ENCODE measurements at regions not wholly inside any gene's neighbourhood (a gene's known extent, or its start where the extent isn't known, plus 50 kb on each side); places are given as distances from the start of the nearest gene placed in this dataset.
"Not testable (repeated sequence)": the region's sequence is repeated elsewhere in the genome, so short reads cannot be mapped to it uniquely, and the experiment has no call there.

DNA sequence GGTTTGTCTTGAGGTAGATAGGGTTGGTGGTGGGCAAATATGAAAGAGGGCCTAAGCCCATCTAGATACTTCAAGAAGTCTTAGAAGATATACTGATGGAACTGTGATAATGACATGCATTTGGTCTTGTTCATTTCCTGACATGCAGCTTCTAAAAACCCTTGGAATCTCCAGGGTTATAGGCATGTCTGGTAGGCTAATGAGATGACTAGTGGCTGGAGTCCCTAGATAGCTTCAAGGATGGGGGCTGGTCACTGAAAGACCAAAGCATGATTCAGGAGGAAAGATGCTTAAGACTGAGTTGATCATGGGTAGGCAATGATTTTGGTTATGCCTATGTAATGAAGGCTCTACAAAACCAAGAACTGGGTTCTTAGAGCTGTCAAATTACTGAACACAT is 217.9 kb upstream of the MOCS1 start:
- no peak for DNase-seq (ENCODE audit: low read depth)

DNA sequence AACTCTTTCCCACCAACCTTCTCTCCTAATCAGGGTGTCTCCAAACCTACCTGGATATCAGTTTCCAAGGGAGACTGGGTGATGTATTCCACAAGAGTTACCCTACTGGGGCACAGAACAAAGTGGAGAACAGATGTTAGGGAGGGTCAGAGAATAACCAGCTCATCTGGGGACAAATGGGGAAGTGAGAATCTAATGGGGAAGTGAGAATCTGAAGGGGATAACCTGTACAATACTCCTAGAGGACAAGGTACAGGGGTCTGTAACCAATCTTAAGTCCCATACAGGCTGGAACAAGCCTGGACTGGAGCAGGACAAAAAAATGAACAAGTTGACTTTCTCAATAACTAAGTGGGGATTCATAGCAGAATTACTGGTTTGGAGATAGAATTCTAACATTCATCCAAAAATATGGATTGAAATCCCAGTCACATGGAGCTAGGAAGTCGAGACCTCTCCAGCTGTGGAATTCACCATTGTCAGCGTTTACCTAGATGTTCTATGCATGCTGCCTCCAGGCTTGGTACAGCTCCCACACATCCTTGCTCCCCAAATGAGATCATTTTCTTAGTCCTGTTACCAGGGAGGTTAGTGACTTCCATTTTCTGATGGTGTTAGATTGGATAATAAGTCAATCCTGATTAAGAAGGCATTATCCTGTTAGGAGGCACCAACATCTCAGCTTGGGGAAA is 214.8 kb upstream of the MOCS1 start:
- no peak for DNase-seq (ENCODE audit: low read depth)

DNA sequence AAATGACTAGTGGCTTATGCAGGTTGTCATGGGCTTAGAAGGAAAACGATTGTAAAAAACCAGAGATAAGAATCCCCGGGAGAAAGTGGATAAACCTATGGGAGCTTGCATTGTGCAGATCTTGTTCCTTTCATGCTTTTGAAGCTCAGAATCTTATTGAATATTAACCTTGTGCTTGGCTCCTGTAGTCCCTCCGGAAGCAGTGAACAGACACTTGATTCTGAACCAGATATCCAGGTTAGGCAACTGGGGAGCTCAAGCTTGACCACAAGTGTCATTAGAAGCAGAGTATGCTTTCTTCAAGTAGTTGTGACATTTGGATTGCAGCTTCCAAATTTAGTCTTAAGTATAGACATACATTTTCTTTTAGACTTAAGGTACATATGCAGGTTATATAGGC is 212.6 kb upstream of the MOCS1 start:
- no peak for DNase-seq (ENCODE audit: low read depth)

DNA sequence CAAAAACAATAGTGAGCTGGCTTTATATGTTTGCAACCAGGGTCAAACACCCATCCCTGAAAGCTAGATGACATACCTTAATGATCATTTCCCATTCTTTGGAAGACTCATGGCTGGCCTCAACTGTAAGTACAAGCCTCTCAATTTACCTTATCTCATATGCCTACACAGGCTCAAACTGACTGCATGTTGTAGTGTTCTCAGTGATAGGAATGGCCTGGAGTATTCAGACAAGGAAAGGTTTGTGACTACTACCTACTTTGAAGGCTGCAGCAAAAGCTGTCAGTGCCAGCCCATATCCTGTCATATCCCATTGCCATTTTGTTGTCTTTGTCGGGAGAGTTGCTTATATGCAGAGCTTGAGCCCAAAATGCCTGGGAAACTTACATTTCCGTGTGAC is 205.2 kb upstream of the MOCS1 start:
- DNase-seq (ENCODE audit: low read depth) = no peak

DNA sequence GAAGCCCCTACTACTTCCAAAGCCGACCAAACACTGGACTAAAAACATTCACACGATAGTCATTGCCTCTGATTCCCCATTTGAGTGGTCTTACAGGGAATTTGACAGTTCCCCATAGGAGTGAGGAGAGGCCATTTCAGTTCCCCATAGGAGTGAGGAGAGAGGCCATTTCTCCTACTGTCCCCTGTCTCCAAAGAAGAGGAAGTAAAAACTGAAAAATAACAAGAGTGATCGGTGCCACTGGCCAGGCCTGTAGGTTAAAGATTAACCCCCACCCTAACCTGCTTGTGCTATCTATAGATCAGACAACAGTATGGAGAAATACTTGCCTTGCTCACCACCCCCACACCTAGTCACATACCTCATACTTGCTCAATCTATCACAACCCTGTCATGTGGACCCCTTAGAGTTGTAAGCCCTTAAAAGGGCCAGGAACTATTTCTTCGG is 204.0 kb upstream of the MOCS1 start:
- no peak for DNase-seq (ENCODE audit: low read depth)

DNA sequence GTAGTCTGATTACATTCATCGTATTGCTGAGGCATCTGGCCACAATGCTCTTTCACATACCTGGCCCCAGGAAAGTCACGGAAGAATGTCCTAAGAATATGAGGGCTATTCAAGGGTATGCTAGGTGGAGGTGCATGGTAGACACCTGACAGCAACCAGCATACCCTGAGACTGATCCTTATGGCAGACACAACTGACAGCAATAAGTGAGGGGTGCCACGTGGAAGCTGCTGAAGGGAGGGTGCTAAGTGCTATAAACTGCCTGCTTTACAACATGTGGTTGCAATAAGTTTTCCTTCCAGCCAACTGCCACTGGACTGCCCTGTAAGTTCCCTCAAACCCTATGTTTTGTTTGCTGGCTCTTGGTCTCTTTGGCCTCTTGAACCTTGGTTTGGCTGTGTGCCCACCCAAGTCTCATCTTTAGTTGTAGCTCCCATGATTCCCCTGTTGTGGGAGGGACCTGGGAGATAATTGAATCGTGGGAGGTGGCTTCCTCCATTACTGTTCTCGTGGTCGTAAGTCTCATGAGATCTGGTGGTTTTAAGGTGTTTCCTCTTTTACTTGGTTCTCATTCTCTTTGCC is 201.3 kb upstream of the MOCS1 start:
- DNase-seq (ENCODE audit: low read depth) = no peak

DNA sequence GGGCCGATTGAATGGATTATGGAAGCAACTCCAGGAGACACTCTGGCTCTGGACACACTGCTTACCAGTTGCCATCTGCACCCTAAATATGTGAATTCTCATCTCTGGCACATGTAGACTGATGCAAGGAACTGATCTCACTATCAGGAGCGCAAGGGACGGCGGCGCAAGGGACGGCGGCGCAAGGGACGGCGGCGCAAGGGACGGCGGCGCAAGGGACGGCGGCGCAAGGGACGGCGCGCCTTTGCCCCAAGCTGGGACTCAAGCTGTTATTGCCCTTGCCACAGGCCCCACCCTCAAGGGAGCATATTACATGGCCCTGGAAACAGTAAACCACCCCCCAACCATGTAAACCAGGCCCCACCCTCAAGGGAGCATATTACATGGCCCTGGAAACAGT is 199.7 kb upstream of the MOCS1 start:
- DNase-seq (ENCODE audit: low read depth) = not testable (repeated sequence)

DNA sequence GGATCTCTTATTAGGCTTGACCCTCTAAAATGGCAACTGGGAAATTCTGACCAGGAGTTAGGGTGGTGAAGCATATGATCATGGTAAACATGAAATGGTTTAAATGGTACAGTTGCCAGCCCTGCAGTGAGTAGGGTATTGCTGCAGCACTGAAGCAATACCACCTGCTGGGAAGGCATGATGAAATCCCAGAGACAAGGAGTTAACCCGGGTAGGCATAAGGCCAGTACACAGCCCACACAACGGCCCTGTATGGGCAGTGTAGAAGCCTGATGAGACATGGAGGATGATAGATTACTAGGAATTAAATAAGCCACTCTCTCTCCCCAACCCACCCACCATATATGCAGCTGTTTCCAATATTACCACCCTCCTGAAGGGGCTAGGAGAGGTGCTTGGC is 197.4 kb upstream of the MOCS1 start:
- no peak for DNase-seq (ENCODE audit: low read depth)

DNA sequence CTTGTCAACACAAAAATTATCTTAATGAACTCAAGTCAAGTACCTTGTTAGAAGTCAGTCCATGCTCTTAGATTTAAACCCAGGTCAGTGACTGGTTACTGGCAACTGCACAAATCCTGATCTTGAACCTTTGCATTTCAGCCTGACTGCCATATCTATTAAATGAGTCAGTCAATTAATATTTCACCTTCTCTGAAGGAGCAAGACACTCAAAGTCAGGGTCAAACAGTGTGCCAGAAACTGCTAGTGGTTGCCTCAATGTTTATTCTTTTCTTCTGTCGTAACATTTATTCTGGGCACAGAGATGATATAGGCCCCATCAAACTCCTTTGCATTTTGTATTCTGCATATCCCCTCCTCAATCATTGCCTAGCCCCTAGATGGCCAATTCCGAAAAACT is 193.9 kb upstream of the MOCS1 start:
- DNase-seq (ENCODE audit: low read depth) = no peak

DNA sequence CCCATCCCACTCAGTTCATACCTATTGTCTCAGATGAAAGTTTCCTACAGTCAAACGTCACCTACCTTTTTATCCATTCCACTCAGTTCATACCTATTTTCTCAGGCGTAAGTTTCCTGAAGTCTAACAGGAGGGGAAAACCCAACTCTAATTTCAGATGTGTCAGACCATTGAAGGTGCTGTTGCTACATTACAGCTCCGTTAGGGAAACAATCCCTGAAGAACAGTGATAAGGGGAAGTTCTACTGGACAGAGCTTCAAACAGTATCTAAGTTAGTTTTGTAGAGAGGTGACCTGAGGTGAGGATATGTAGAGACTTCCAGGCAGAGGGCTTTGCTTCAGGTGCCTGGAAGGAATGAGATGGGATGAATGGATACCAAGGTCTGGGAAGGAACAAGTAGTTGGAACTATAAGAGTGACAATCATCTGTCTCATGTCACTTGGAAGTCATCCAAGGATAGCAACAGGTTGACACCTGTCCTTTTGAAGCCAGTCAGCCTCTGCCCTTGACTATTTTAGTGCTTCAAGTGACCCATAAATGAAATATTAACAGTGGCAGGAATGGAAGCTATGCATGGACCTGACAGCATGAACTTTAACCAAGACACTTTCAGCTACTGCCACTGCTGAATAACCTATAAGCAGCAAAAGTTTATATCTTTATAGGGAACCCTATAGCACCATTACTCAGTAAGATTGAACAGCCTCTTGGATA is 191.6 kb upstream of the MOCS1 start:
- no peak for DNase-seq (ENCODE audit: low read depth)

DNA sequence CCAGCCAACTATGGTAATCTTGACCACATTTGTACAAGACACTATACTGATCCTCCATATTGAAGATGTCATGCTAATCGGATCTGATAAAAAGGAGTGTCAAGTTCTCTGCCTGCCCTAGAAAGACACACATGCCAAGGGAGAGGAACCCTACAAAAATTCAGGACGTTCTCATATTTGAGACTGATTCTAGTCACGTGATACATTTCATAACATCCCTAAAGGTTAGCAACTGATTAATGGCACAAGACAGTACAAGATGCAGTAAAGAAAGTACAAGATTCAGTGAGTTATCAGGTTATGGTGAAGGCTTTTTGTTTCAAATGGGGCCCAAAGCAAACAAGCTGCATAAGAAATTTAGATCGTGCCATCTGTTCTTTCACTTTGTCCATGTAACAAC is 190.7 kb upstream of the MOCS1 start:
- no peak for DNase-seq (ENCODE audit: low read depth)

DNA sequence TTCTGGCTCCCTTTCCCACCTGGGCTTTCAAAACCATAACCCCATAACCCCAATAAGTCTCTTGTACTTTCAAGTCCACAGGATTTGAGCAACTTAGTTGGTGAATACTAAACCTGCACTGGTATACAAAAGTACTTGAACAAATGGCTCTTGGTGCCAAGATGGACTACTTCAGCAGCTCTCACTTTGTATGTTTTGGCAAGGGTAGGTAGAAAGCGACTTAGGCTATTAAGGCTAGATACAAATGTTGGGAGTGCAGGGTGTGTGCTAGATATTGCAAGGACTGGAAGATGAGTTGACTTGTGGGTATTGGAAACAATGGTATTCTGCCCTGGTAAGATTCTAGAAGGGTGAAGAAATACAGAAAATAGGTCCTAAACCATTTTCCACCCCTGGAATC is 182.6 kb upstream of the MOCS1 start:
- DNase-seq (ENCODE audit: low read depth) = no peak

DNA sequence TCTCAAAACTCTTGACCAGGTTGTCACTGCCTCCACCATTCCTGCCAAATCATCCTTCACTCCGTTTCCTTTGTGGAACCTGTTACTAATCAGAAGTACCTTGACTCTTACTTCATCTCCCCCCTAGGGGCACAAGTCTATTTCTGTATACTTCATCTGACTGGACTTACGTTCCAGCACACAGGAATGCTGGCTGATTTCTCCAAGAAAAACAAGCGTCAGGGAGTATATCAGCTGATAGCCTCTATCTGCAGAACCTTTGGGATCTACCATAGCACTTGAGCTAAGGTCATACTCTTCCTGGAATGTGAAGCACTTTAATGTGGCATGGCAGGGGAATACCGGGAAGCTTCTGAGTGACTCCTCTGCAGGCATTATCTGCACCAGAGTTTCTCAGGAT is 178.1 kb upstream of the MOCS1 start:
- no peak for DNase-seq (ENCODE audit: low read depth)

DNA sequence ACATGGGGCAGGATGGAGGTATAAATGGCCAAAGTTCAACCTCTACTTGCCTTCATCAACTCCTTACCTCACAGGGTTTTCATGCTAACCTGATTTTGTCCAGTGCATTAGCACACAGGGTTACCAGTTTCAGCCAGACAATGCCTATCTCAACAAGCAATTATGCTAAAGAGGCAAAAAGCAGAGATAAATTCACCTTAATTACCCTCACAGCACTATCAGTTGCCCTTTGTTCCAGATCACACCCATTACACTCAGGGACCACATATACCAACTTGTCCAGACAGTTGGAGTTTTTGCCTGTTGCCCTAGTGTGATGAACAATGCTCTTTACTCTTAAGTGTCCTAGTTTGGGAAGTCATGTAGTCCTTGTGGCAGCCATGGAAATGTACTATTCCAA is 174.5 kb upstream of the MOCS1 start:
- no peak for DNase-seq (ENCODE audit: low read depth)

DNA sequence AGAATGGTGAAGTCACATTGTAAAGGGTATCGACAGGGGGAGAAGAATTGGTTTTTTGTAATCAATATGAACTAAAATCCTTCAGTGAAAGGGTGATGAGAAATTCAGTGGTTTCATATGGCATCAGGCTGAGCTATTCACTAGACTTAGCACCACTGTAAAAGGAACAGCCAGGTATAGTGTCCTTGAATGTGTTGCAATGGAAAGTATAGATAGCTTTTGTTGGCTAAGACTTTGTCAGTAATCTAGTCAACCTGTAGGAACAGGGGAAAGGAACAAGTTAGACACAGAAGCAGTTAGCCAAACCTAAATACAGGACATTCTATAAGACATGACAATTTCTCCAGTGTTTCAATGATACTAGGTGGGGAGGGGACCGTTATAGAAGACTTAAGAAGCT is 172.6 kb upstream of the MOCS1 start:
- no peak for DNase-seq (ENCODE audit: low read depth)

DNA sequence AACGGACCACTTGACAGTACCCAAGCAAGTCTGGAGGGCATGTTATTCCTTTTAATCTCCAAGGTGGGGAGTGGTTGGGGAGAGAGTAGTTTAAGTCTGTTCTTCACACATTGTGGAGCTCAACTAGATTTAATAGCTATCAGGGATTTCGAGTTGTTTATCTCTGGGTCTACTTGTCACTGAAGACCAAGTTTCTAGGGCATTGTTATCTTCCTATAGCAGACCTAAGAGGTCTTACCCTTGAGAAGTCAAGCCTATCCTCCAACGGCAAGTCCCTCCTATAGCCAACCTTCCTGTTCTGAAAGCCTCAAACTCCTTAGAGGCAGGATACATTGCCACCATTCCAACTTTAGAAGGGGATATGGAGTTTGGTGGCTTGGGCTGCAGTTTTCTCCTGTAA is 164.5 kb upstream of the MOCS1 start:
- DNase-seq (ENCODE audit: low read depth) = no peak

DNA sequence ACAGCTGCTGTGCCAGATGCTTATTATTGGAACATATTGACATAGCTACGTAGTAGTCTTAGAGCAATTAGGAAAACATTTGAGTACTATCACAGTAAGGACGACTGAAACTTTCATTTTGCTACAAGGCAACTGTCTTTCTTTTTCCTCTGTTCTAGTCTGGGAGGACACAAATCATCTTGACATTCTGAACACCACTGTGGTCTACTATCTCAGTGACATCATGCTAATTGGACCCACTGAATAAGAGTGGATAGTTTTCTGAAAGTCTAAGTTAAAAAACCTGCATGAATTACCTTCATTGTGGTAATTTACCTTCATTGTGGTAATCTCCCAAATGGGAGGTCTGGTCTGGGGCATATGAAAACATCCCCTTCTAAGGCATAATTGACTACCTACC is 163.3 kb upstream of the MOCS1 start:
- DNase-seq (ENCODE audit: low read depth) = no peak

DNA sequence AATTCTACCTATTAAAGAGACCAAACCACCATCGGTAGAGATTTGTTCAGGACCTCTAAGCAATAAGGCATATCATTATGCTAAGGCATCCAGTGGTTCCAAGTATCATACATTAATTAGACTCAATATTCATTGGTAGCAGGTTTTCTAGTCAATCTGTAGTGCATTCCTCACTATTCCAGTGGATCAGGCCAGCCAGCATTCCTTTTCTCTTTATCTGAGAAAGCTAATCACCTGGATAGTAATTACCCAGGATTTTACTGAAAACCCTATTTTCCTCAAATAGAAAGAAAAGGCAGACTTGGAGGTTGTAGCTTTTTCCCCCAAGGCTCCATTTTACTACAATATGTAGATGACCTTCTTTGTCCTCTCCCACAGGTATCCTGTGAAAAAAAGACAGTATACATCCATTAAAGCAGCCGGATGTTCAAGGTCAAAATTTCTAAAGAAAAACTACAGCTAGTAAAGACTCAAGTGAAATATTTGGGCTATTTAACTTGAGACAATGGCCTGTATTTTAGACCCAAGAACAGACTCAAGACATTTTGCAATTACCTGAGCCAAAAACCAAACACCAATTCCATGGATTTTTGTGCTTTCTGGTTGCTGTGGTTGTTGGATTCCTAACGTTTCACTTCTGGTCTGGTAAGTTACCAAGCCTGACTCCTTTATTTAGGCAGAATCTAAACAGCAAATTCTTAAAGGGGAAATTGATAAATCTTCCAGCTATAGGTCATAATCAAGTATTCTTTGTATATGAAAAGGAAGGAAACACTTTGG is 149.1 kb upstream of the MOCS1 start:
- no peak for DNase-seq (ENCODE audit: low read depth)

DNA sequence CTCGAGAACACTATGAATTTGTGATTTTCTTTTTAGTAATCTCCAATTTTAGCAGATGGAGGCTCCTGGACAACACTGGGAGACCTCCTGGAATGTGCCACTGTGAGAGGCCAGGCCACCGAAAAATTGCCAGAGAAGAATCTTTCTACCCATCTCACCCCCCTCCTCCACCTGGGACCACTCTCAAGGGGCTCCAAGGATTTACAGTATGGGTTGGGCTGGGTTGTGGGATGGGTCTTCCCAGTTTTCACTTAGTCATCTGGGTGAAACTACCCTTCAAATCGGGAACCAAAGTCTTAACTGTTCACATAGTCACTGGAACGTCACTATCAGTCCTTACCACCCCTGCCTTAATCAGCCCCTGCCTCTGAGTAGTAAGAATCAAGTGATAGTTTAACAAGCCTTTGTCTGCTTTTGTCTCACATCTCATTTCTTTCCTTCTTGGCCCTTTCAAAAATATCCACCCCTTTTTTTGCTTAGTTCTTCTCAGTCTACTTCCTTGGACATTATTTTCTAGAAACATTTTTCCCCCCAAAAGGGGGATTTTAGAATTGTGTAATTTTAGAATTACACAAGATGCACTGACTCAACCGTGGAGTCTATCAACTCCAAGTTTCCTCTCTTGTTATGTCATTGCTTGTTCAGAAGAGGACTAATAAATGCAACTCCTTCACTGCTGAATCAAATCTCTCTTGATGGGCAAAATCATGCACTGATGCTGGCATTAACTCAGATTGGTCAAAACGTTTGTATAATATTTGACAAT is 148.2 kb upstream of the MOCS1 start:
- DNase-seq (ENCODE audit: low read depth) = no peak

DNA sequence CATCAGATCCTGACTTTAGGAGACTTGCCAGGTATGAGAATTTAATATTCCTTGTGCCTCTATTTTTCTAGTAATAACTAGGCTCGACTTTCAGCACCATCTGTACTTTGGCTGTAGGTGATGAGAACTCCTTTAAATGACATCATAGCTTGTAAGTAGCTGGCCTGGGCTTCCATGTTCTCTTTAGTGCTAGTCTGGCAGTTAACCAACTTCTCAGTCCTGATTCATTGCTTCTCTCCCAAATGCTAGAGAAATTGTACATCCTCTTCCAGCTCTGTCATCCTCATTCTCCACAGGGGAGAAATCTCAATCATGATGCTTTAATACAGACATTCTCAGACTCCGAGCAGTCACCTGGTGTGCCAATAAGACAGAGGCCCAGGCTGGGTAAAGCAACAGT is 143.5 kb upstream of the MOCS1 start:
- DNase-seq (ENCODE audit: low read depth) = no peak

DNA sequence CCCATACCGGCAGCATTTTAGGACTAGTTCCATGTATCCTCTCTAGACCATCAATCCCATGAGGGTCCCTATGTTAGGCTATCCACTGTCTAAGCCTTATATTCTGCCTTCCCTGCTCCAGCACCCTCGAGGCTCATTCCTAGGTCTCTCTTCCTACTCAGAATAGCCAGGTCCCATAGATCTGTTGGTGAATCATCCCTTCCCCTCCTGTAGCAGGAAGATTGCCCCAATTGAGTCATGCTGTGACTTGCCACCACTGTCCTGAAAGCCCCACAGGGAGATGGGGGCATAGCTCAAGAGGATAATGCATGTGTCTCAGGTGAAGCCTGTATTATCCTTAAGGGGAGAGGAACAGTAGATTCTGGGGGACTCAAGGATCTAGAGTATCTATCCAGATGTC is 143.1 kb upstream of the MOCS1 start:
- no peak for DNase-seq (ENCODE audit: low read depth)

DNA sequence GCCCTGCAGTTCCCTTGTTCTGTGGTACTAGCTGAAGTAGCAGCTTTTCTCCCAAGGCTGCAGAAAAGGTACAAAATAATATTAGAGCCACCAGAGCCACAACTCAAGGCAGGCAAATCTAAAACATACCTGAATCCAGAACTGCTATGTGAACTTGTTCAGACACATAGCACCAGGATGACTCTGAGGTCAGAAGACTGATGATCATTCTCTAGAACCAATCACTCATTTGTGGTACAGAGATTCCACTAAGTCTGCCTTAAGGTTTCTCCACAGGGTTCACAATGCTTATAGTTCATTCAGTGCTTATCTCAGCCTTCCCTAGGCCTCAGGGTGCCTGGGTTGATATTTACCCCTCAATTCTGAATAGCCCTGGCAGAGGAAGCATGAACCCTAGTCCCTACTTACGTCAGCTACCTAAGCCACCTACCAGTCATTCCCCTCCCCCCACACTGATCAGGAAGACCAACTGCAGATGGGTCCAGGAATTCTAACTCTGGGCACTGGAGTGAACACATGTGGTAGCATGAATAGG is 140.9 kb upstream of the MOCS1 start:
- no peak for DNase-seq (ENCODE audit: low read depth)
